Thyroid gland (tissue), 4 donors: ENCODE measurements at regions not wholly inside any gene's neighbourhood (a gene's known extent, or its start where the extent isn't known, plus 50 kb on each side); places are given as distances from the start of the nearest gene placed in this dataset.

ENCODE experiments used
- POLR2A ChIP-seq, 2 donors: fragments of 450-650 bp; IDR thresholded peaks; one replicate each; pipeline ENCODE4 v1.6.1; 2017; ENCODE audit warnings: antibody characterized with exemption in 2 of 2, mild to moderate bottlenecking in 2 of 2, moderate library complexity in 1 of 2
- TF ChIP-seq, protein P1 (sequence below), 6 experiments: fragments of 200-600 bp in 3 of 6; fragments of 450-650 bp in 3 of 6; sonication (generic) in 3 of 6; IDR thresholded peaks; one replicate each; pipeline ENCODE4 v1.5.1; 2016 to 2019; ENCODE audit warnings: antibody characterized with exemption in 6 of 6, mild to moderate bottlenecking in 2 of 6, inconsistent platforms in 1 of 6, moderate library complexity in 1 of 6

DNA sequence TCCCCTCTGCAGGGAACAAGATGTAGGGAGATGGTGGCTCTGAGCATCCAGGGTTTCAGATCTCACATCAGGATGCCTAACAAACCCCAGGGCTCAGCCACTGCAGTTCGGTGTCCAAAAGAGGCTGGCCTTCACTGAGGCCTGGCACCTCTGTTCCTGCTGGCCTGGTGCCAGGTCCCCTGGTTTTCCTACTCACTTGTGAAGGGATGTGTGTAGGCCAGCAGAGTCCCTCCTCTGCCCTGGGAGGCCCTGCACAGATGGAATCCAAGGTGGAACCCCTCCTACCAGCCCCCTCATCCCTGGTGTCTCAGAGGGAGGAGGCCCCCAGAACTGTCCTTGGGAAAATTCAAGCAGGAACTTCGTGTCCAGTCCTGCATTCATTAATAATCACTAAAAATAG is 260.6 kb downstream of the CCSER2 start:
- TF ChIP-seq POLR2A (IDR thresholded peaks at IDR 0.05), result no peak
- TF ChIP-seq, protein P1, sequence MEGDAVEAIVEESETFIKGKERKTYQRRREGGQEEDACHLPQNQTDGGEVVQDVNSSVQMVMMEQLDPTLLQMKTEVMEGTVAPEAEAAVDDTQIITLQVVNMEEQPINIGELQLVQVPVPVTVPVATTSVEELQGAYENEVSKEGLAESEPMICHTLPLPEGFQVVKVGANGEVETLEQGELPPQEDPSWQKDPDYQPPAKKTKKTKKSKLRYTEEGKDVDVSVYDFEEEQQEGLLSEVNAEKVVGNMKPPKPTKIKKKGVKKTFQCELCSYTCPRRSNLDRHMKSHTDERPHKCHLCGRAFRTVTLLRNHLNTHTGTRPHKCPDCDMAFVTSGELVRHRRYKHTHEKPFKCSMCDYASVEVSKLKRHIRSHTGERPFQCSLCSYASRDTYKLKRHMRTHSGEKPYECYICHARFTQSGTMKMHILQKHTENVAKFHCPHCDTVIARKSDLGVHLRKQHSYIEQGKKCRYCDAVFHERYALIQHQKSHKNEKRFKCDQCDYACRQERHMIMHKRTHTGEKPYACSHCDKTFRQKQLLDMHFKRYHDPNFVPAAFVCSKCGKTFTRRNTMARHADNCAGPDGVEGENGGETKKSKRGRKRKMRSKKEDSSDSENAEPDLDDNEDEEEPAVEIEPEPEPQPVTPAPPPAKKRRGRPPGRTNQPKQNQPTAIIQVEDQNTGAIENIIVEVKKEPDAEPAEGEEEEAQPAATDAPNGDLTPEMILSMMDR (IDR thresholded peaks at IDR 0.05), result no peak
